Ishikawa (cell line): ENCODE measurements at regions not wholly inside any gene's neighbourhood (a gene's known extent, or its start where the extent isn't known, plus 50 kb on each side); places are given as distances from the start of the nearest gene placed in this dataset.

Source experiments
- CEBPB ChIP-seq: IDR thresholded peaks from 2 replicates; pipeline ENCODE4 v1.6.1; 2012
- CREB1 ChIP-seq: IDR thresholded peaks from 2 replicates; pipeline ENCODE4 v1.6.1; 2012; ENCODE audit warnings: low read depth
- EGR1 ChIP-seq: IDR thresholded peaks from 2 replicates; pipeline ENCODE4 v1.6.1; 2012
- EP300 ChIP-seq: IDR thresholded peaks from 2 replicates; pipeline ENCODE4 v1.6.1; 2012; ENCODE audit warnings: borderline replicate concordance
- FOXM1 ChIP-seq: IDR thresholded peaks from 2 replicates; pipeline ENCODE4 v1.6.1; 2012; ENCODE audit warnings: low read depth, borderline replicate concordance
- NFIC ChIP-seq: IDR thresholded peaks from 2 replicates; pipeline ENCODE4 v1.6.1; 2012
- RAD21 ChIP-seq: IDR thresholded peaks from 2 replicates; pipeline ENCODE4 v1.6.1; 2012; ENCODE audit warnings: low read depth
- TAF1 ChIP-seq: IDR thresholded peaks from 2 replicates; pipeline ENCODE4 v1.6.1; 2012; ENCODE audit warnings: low read depth, mild to moderate bottlenecking
- TCF12 ChIP-seq: IDR thresholded peaks from 2 replicates; pipeline ENCODE4 v1.6.1; 2012; ENCODE audit warnings: low read depth
- TEAD4 ChIP-seq: IDR thresholded peaks from 2 replicates; pipeline ENCODE4 v1.6.1; 2012
- YY1 ChIP-seq: IDR thresholded peaks from 2 replicates; pipeline ENCODE4 v1.6.1; 2012; ENCODE audit warnings: low read depth
- TF ChIP-seq, protein P1 (sequence below): IDR thresholded peaks from 2 replicates; pipeline ENCODE4 v1.6.1; 2012; ENCODE audit warnings: low read depth, mild to moderate bottlenecking
- TF ChIP-seq, protein P2 (sequence below): IDR thresholded peaks from 2 replicates; pipeline ENCODE4 v1.6.1; 2012
- TF ChIP-seq, protein P3 (sequence below): IDR thresholded peaks from 2 replicates; pipeline ENCODE4 v1.6.1; 2012

DNA sequence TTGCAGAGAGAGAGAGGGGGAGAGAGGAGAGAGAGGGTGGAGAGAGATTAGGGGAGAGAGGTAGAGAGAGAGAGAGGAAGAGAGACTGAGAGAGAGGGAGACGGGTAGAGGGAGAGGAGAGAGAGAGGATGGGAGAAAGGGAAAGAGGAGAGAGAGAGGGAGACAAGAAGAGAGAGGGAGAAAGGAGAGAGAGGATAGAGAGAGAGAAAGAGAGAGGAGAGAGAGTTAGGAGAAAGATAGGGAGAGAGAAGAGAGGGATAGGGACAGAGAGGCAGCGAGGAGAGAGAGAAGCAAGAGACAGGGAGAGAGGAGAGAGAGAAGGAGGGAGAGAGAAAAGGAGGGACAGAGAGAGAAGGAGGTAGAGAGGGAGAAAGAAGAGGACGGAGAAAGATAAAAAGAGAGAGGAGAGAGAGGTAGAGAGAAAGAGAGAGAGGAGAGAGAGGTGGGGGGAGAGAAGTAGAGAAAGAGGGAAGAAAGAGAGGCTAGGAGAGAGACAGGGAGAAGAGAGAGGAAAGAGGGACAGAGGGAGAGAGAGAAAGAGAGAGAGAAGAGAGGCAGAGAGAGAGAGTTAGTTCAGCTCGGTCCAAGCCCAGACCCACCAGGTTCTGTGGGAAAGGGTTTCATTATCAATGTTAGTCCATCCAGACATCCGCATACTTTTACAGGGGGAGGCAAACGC is 399.3 kb downstream of the ZSWIM6 start:
- TF ChIP-seq, protein P1, sequence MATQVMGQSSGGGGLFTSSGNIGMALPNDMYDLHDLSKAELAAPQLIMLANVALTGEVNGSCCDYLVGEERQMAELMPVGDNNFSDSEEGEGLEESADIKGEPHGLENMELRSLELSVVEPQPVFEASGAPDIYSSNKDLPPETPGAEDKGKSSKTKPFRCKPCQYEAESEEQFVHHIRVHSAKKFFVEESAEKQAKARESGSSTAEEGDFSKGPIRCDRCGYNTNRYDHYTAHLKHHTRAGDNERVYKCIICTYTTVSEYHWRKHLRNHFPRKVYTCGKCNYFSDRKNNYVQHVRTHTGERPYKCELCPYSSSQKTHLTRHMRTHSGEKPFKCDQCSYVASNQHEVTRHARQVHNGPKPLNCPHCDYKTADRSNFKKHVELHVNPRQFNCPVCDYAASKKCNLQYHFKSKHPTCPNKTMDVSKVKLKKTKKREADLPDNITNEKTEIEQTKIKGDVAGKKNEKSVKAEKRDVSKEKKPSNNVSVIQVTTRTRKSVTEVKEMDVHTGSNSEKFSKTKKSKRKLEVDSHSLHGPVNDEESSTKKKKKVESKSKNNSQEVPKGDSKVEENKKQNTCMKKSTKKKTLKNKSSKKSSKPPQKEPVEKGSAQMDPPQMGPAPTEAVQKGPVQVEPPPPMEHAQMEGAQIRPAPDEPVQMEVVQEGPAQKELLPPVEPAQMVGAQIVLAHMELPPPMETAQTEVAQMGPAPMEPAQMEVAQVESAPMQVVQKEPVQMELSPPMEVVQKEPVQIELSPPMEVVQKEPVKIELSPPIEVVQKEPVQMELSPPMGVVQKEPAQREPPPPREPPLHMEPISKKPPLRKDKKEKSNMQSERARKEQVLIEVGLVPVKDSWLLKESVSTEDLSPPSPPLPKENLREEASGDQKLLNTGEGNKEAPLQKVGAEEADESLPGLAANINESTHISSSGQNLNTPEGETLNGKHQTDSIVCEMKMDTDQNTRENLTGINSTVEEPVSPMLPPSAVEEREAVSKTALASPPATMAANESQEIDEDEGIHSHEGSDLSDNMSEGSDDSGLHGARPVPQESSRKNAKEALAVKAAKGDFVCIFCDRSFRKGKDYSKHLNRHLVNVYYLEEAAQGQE: no peak
- TF ChIP-seq, protein P2, sequence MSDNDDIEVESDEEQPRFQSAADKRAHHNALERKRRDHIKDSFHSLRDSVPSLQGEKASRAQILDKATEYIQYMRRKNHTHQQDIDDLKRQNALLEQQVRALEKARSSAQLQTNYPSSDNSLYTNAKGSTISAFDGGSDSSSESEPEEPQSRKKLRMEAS: no peak
- TF ChIP-seq FOXM1 (no peak), TEAD4 (no peak), YY1 (no peak), EGR1 (no peak), CREB1 (no peak), RAD21 (no peak), EP300 (no peak), TAF1 (no peak), CEBPB (no peak), TCF12 (no peak), NFIC (no peak)
- TF ChIP-seq, protein P3, sequence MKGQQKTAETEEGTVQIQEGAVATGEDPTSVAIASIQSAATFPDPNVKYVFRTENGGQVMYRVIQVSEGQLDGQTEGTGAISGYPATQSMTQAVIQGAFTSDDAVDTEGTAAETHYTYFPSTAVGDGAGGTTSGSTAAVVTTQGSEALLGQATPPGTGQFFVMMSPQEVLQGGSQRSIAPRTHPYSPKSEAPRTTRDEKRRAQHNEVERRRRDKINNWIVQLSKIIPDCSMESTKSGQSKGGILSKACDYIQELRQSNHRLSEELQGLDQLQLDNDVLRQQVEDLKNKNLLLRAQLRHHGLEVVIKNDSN: no peak
